PC-3 (cell line): ENCODE measurements at regions not wholly inside any gene's neighbourhood (a gene's known extent, or its start where the extent isn't known, plus 50 kb on each side); places are given as distances from the start of the nearest gene placed in this dataset.

ENCODE experiments used
- ATAC-seq: fragments of 200-7000 bp; cut with Tn5 transposase; 2 replicates; pipeline ENCODE4 v1.9.1; 2020; ENCODE audit warnings: mild to moderate bottlenecking, moderate library complexity
- BruUV-seq: library from RNA; stranded (reverse); fragments of 400-500 nt; replicated peaks from 2 replicates; lab custom pipeline; 2021; lab: Mats Ljungman, UMichigan
- CTCF ChIA-PET: fragments of 300-600 bp; sonication (Branson Sonifier 250); formaldehyde crosslinking; loops from one replicate; lab custom pipeline; 2022; ENCODE audit warnings: antibody characterized with exemption; lab: Charles Lee
- POLR2A ChIA-PET: fragments of 300-600 bp; sonication (Branson Sonifier 250); formaldehyde crosslinking; loops from one replicate; lab custom pipeline; 2022; ENCODE audit warnings: antibody characterized with exemption; ENCODE audit not compliant: unreplicated experiment; lab: Charles Lee
- DNase-seq: peaks from one replicate; pipeline ENCODE4 v3.0.0-alpha.2; 2015
- H2AFZ ChIP-seq: fragments of 300-600 bp; sonication (generic); 2 replicates; pipeline ENCODE4 v1.6.0; 2016; ENCODE audit warnings: antibody characterized with exemption, low read length
- H3F3A ChIP-seq: fragments of 300-600 bp; sonication (generic); one replicate; pipeline ENCODE4 v1.6.0; 2017; ENCODE audit warnings: antibody characterized with exemption, low read length, control low read depth, mild to moderate bottlenecking; ENCODE audit not compliant: unreplicated experiment
- H3K27ac ChIP-seq: fragments of 300-600 bp; sonication (generic); 2 replicates; pipeline ENCODE4 v1.5.1; 2016; ENCODE audit warnings: mild to moderate bottlenecking, low read length
- H3K27me3 ChIP-seq: fragments of 300-600 bp; sonication (generic); 2 replicates; pipeline ENCODE4 v1.6.1; 2016; ENCODE audit warnings: low read length, mixed read lengths
- H3K36me3 ChIP-seq: fragments of 300-600 bp; sonication (generic); 2 replicates; pipeline ENCODE4 v1.6.1; 2016; ENCODE audit warnings: low read depth, mixed run types, low read length, mixed read lengths
- H3K4me1 ChIP-seq: fragments of 300-600 bp; sonication (generic); 2 replicates; pipeline ENCODE4 v1.5.1; 2016; ENCODE audit warnings: low read length; ENCODE audit not compliant: insufficient read depth
- H3K4me2 ChIP-seq: fragments of 300-600 bp; sonication (generic); 2 replicates; pipeline ENCODE4 v1.6.0; 2016; ENCODE audit warnings: low read length
- H3K4me3 ChIP-seq: fragments of 300-600 bp; sonication (generic); 2 replicates; pipeline ENCODE4 v1.5.1; 2016; ENCODE audit warnings: mild to moderate bottlenecking, low read length, mixed read lengths
- H3K79me2 ChIP-seq: fragments of 300-600 bp; sonication (generic); 2 replicates; pipeline ENCODE4 v1.6.1; 2017; ENCODE audit warnings: low read length, mixed read lengths
- H3K9ac ChIP-seq: fragments of 300-600 bp; sonication (generic); 2 replicates; pipeline ENCODE4 v1.6.0; 2016; ENCODE audit warnings: mild to moderate bottlenecking, low read length
- H3K9me2 ChIP-seq: fragments of 300-600 bp; sonication (generic); replicated peaks from 2 replicates; pipeline ENCODE4 v1.6.1; 2016; ENCODE audit warnings: mixed run types, low read length, mixed read lengths
- H3K9me3 ChIP-seq: fragments of 300-600 bp; sonication (generic); 2 replicates; pipeline ENCODE4 v1.6.1; 2016; ENCODE audit warnings: low read length, mixed read lengths
- H4K20me1 ChIP-seq: fragments of 300-600 bp; sonication (generic); 2 replicates; pipeline ENCODE4 v1.6.1; 2016; ENCODE audit warnings: low read length, mixed read lengths
- CTCF ChIP-seq: fragments of 300-600 bp; sonication (generic); conservative IDR thresholded peaks from 2 replicates; pipeline ENCODE4 v1.5.1; 2017; ENCODE audit warnings: antibody characterized with exemption, low read depth, mild to moderate bottlenecking, low read length
- EZH2 ChIP-seq: fragments of 300-600 bp; sonication (generic); IDR thresholded peaks from one replicate; pipeline ENCODE4 v1.6.1; 2017; ENCODE audit warnings: antibody characterized with exemption, mild to moderate bottlenecking, low read length; ENCODE audit not compliant: unreplicated experiment
- EZH2phosphoT487 ChIP-seq: fragments of 300-600 bp; sonication (generic); IDR thresholded peaks from 2 replicates; pipeline ENCODE4 v1.6.1; 2018; ENCODE audit warnings: mild to moderate bottlenecking, antibody characterized with exemption, low read length, borderline replicate concordance
- intact Hi-C: fragments of 100-400 bp; cut with micrococcal nuclease; formaldehyde crosslinking; loops from 2 replicates; pipeline ENCODE4 v1.9.0; 2023

GRCh38 chr4:127311371-127311770 is 321.4 kb upstream of the INTU start:
- TF ChIP-seq EZH2: no peak
- TF ChIP-seq EZH2phosphoT487: no peak
- TF ChIP-seq CTCF: no peak
- DNase-seq: no peak
- Histone ChIP-seq H3F3A (no peaks in the 10 kb centered on the region), H3K4me3 (no peak overlapping the region), H4K20me1 (no peaks in the 10 kb centered on the region), H3K27me3 (no peaks in the 10 kb centered on the region), H3K9ac (no peak overlapping the region), H3K79me2 (no peaks in the 10 kb centered on the region), H2AFZ (no peak overlapping the region), H3K36me3 (no peaks in the 10 kb centered on the region), H3K4me2 (no peak overlapping the region), H3K27ac (no peak overlapping the region), H3K9me2 (no peaks in the 10 kb centered on the region), H3K9me3 (no peaks in the 10 kb centered on the region), H3K4me1 (no peaks in the 10 kb centered on the region)
- ChIA-PET CTCF (no interaction called here), POLR2A (no interaction called here)
- no TSS peak for BruUV-seq
- intact Hi-C loops: no loop called here
- no peak for ATAC-seq

- CTCF ChIA-PET: no interaction called here
- no TSS peak for BruUV-seq
- Histone ChIP-seq H3K4me2 (no peak overlapping the region), H3K9ac (no peak overlapping the region), H3F3A (no peaks in the 10 kb centered on the region), H3K27ac (no peak overlapping the region), H2AFZ (no peak overlapping the region), H3K4me3 (no peak overlapping the region), H3K9me3 (no peaks in the 10 kb centered on the region), H4K20me1 (no peaks in the 10 kb centered on the region), H3K79me2 (no peaks in the 10 kb centered on the region), H3K27me3 (no peaks in the 10 kb centered on the region), H3K9me2 (no peaks in the 10 kb centered on the region), H3K36me3 (no peaks in the 10 kb centered on the region), H3K4me1 (no peaks in the 10 kb centered on the region)
- DNase-seq (no peak), ATAC-seq (no peak)
- POLR2A ChIA-PET: no interaction called here
- no peak for TF ChIP-seq EZH2
- no peak for TF ChIP-seq EZH2phosphoT487
- intact Hi-C loops: no loop called here
Measured at GRCh38 chr4:127311924-127312323, 320.8 kb upstream of the INTU start.

GRCh38 chr4:127313767-127314166 is 319.0 kb upstream of the INTU start:
- BruUV-seq: no TSS peak
- no peak for DNase-seq
- no peak overlapping the region for H3K4me2 ChIP-seq
- no peak for ATAC-seq
- H3F3A ChIP-seq: no peaks in the 10 kb centered on the region
- no peaks in the 10 kb centered on the region for H3K9me2 ChIP-seq
- no peaks in the 10 kb centered on the region for H3K79me2 ChIP-seq
- no peaks in the 10 kb centered on the region for H3K27me3 ChIP-seq
- H3K36me3 ChIP-seq: no peaks in the 10 kb centered on the region
- CTCF ChIA-PET: no interaction called here
- TF ChIP-seq CTCF (no peak), EZH2phosphoT487 (no peak), EZH2 (no peak)
- no peak overlapping the region for H3K9ac ChIP-seq
- no peak overlapping the region for H3K27ac ChIP-seq
- H3K9me3 ChIP-seq: no peaks in the 10 kb centered on the region
- H2AFZ ChIP-seq: no peak overlapping the region
- no peaks in the 10 kb centered on the region for H4K20me1 ChIP-seq
- no peaks in the 10 kb centered on the region for H3K4me1 ChIP-seq
- intact Hi-C loops: no loop called here
- POLR2A ChIA-PET: no interaction called here
- H3K4me3 ChIP-seq: no peak overlapping the region
